ENCODE measurements at regions not wholly inside any gene's neighbourhood (a gene's known extent, or its start where the extent isn't known, plus 50 kb on each side); places are given as distances from the start of the nearest gene placed in this dataset.

DNA sequence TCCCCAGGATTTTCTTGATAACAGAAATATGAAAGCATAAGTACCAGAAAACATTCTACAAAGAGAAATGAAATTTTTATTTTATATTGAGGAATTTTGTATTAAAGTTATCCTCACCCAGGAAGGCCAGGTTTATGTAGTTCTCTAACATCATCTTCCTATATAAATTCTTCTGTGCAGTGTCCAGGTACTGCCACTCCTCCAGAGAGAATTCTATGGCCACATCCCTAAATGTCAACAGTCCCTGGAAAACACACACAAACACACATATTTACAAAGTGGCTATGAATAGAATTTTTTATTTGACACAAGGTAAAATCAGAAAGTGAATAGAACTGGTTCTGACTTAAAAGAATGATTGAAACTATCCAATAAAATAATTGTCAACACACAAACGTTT lies 110.5 kb upstream of the ZNF91 start:
- Histone ChIP-seq H3K27ac (no peak overlapping the region), H3K27me3 (no peaks in the 10 kb centered on the region), H3K36me3 (no peaks in the 10 kb centered on the region), H3K4me3 (no peak overlapping the region), H3K9me3 (peaks cover 0 to 38% (median 0%) of the 10 kb centered on the region in 4 donors), H3K4me1 (no peaks in the 10 kb centered on the region)
- no peak for DNase-seq
- intact Hi-C loops (cut with DNase I; ENCODE audit: low total_unique reads), result no loop called here
- 9 to 17% (median 11%) methylated on average over 1 of the region's 1 CpG for WGBS, 5 donors
- no peak for TF ChIP-seq POLR2AphosphoS5 (IDR thresholded peaks at IDR 0.05)
- TF ChIP-seq, protein P1, sequence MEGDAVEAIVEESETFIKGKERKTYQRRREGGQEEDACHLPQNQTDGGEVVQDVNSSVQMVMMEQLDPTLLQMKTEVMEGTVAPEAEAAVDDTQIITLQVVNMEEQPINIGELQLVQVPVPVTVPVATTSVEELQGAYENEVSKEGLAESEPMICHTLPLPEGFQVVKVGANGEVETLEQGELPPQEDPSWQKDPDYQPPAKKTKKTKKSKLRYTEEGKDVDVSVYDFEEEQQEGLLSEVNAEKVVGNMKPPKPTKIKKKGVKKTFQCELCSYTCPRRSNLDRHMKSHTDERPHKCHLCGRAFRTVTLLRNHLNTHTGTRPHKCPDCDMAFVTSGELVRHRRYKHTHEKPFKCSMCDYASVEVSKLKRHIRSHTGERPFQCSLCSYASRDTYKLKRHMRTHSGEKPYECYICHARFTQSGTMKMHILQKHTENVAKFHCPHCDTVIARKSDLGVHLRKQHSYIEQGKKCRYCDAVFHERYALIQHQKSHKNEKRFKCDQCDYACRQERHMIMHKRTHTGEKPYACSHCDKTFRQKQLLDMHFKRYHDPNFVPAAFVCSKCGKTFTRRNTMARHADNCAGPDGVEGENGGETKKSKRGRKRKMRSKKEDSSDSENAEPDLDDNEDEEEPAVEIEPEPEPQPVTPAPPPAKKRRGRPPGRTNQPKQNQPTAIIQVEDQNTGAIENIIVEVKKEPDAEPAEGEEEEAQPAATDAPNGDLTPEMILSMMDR (IDR thresholded peaks at IDR 0.05), result no peak
- no peak for TF ChIP-seq POLR2A (IDR thresholded peaks at IDR 0.05)
- no peak for TF ChIP-seq EP300 (IDR thresholded peaks at IDR 0.05)

DNA sequence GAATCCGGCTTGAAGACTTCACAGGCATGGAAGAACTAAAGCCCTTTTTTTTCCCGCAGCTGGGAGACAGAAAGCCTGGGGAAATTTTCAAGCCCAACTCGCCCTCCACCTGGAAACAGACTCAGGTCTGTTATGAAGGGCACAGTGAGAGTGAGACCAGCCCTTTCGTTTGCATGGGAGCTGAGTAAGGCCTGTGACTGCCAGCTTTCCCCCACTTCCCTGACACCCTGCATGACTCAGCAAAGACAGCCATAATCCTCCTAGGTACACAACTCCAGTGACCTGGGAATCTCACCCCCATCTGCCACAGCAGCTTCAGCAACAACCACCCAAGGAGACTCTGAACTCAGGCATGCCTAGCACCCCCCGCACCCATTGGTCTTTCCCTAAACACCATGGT lies 87.6 kb upstream of the ZNF91 start:
- no peaks in the 10 kb centered on the region for H3K4me1 ChIP-seq
- intact Hi-C loops (cut with DNase I; ENCODE audit: low total_unique reads), result no loop called here
- DNase-seq, result peak in 1 of 2 donors; percentile 9
- 43 to 62% (median 57%) methylated on average over 5 of the region's 5 CpGs for WGBS, 5 donors
- H3K36me3 ChIP-seq, result no peaks in the 10 kb centered on the region
- no peaks in the 10 kb centered on the region for H3K27me3 ChIP-seq
- TF ChIP-seq EP300 (IDR thresholded peaks at IDR 0.05) (no peak), POLR2AphosphoS5 (IDR thresholded peaks at IDR 0.05) (no peak), POLR2A (IDR thresholded peaks at IDR 0.05) (no peak)
- TF ChIP-seq, protein P1 (IDR thresholded peaks at IDR 0.05), result no peak
- no peak overlapping the region for H3K27ac ChIP-seq
- H3K9me3 ChIP-seq, result peaks cover 0 to 38% (median 11%) of the 10 kb centered on the region in 4 donors
- no peak overlapping the region for H3K4me3 ChIP-seq

DNA sequence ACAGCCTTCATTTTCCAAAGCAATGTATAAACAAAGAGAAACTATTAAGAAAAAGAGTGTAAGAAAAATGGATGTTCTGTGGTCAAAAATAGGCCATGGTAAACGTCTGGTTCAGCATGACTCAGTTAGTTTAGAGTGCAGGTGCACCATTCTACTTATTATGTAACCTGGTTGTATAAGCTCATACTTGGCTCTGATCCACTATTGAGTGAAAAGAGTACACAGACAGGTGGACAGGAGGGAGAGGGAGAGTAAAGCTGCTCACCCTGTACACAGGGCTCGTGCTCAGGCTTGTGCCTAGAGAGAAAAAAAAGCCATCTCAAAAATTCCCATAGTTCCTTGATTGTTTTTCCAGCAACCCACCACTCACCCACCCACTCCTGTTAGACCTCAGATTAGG lies 85.8 kb upstream of the ZNF91 start:
- intact Hi-C loops (cut with DNase I; ENCODE audit: low total_unique reads), result no loop called here
- no peak overlapping the region for H3K4me3 ChIP-seq
- H3K27ac ChIP-seq, result no peak overlapping the region
- WGBS, 5 donors, result 6 to 21% (median 11%) methylated on average over 2 of the region's 2 CpGs
- TF ChIP-seq, protein P1 (IDR thresholded peaks at IDR 0.05), result no peak
- TF ChIP-seq POLR2AphosphoS5 (IDR thresholded peaks at IDR 0.05) (no peak), EP300 (IDR thresholded peaks at IDR 0.05) (no peak), POLR2A (IDR thresholded peaks at IDR 0.05) (no peak)
- peak in 1 of 2 donors; percentile 52 for DNase-seq
- H3K9me3 ChIP-seq, result peaks cover 0 to 49% (median 19%) of the 10 kb centered on the region in 4 donors
- no peaks in the 10 kb centered on the region for H3K27me3 ChIP-seq
- H3K4me1 ChIP-seq, result no peaks in the 10 kb centered on the region
- no peaks in the 10 kb centered on the region for H3K36me3 ChIP-seq

DNA sequence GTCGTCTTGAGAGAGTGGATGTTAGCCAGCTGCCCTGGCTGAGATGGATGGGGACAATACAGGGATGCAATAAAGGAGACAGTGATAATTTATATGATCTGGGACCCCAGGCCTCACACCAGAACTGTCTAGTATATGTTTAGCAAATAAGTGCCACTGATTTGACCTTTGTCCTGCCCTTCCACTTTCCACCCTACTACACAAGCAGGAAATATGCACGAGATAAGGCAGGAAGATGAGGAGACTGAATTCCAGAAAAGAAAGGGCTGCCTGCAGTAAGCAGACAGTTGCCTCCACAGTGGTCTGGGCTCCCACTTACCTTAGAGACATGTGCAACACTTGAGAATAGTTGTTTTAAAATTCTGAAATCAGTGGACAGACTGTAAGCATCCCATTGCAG lies 80.2 kb upstream of the ZNF91 start:
- peaks cover 0 to 26% (median 4%) of the 10 kb centered on the region in 3 donors for H3K27me3 ChIP-seq
- no peak for DNase-seq
- H3K4me3 ChIP-seq, result no peak overlapping the region
- no peaks in the 10 kb centered on the region for H3K36me3 ChIP-seq
- WGBS, 5 donors, result 43 to 68% (median 48%) methylated on average over 2 of the region's 2 CpGs
- intact Hi-C loops (cut with DNase I; ENCODE audit: low total_unique reads), result no loop called here
- H3K27ac ChIP-seq, result no peak overlapping the region
- peaks cover 0 to 52% (median 26%) of the 10 kb centered on the region in 4 donors for H3K9me3 ChIP-seq
- H3K4me1 ChIP-seq, result no peaks in the 10 kb centered on the region
- TF ChIP-seq EP300 (IDR thresholded peaks at IDR 0.05), result no peak
- no peak for TF ChIP-seq POLR2A (IDR thresholded peaks at IDR 0.05)
- TF ChIP-seq POLR2AphosphoS5 (IDR thresholded peaks at IDR 0.05), result no peak
- TF ChIP-seq, protein P1 (IDR thresholded peaks at IDR 0.05), result no peak
